ENCODE measurements at regions not wholly inside any gene's neighbourhood (a gene's known extent, or its start where the extent isn't known, plus 50 kb on each side); places are given as distances from the start of the nearest gene placed in this dataset. TPM values are rescaled to one million over a fixed set of nuclear protein-coding genes. Genes with fewer than 3 reads are reported as not detected.

Small RNA genes lying in the stretch of these regions (small RNA-seq; reads per million reads assigned to genes)
- not detected for gene RF00019 (ENCODE audit: low replicate concordance)
